Keratinocyte (primary cell): ENCODE measurements at regions not wholly inside any gene's neighbourhood (a gene's known extent, or its start where the extent isn't known, plus 50 kb on each side); places are given as distances from the start of the nearest gene placed in this dataset.

ENCODE experiments used
- CTCF ChIP-seq, 3 experiments: IDR thresholded peaks in 1 of 3; conservative IDR thresholded peaks in 1 of 3; optimal IDR thresholded peaks in 1 of 3; 2 replicates in 2 of 3; 3 replicates in 1 of 3; pipeline versions ENCODE3 to v1.5.1; 2011; ENCODE audit warnings: low read length in 3 of 3, mild to moderate bottlenecking in 3 of 3, moderate library complexity in 2 of 3, control low read depth in 1 of 3, inconsistent platforms in 1 of 3; ENCODE audit not compliant: insufficient read depth in 2 of 3; ENCODE audit errors: extremely low read depth in 1 of 3
- EZH2 ChIP-seq: IDR thresholded peaks from one replicate; pipeline ENCODE4 v1.6.1; 2012; ENCODE audit warnings: inconsistent platforms, mild to moderate bottlenecking, low read length, moderate library complexity

GRCh38 chr10:133017203-133017601 lies 70.5 kb upstream of the ADGRA1 start:
- TF ChIP-seq CTCF (optimal IDR thresholded peaks at IDR 0.05 in 1 of 3, IDR thresholded peaks at IDR 0.05 in 1 of 3, conservative IDR thresholded peaks at IDR 0.05 in 1 of 3; ENCODE audit: extremely low read depth in 1 of 3, insufficient read depth in 2 of 3, low read length in 3 of 3), result no peak
- no peak for TF ChIP-seq EZH2
